Gastroesophageal sphincter (tissue), 4 donors: ENCODE measurements at regions not wholly inside any gene's neighbourhood (a gene's known extent, or its start where the extent isn't known, plus 50 kb on each side); places are given as distances from the start of the nearest gene placed in this dataset.

Source experiments
- ATAC-seq: fragments of 150-250 bp; one replicate; pipeline ENCODE4 v1.9.1; 2016; ENCODE audit warnings: mild to moderate bottlenecking, moderate library complexity
- H3K27ac ChIP-seq, 4 donors: fragments of 200-600 bp; sonication (generic) in 3 of 4; 1 replicate in 3 of 4; 2 replicates in 1 of 4; pipeline ENCODE4 v1.5.1; 2016 to 2019
- H3K27me3 ChIP-seq: fragments of 200-600 bp; sonication (generic); one replicate; pipeline ENCODE4 v1.5.1; 2019
- H3K36me3 ChIP-seq, 2 donors: fragments of 200-600 bp; sonication (generic); one replicate each; pipeline ENCODE4 v1.5.1; 2019; ENCODE audit warnings: control low read depth in 1 of 2
- H3K4me1 ChIP-seq, 3 donors: fragments of 200-600 bp; sonication (generic); 1 replicate in 2 of 3; 2 replicates in 1 of 3; pipeline ENCODE4 v1.5.1; 2016 to 2019; ENCODE audit warnings: control low read depth in 2 of 3
- H3K4me3 ChIP-seq, 2 donors: fragments of 200-600 bp; sonication (generic); one replicate each; pipeline ENCODE4 v1.5.1; 2019; ENCODE audit warnings: mild to moderate bottlenecking in 1 of 2, moderate library complexity in 1 of 2
- H3K9me3 ChIP-seq, 3 donors: fragments of 200-600 bp; sonication (generic); one replicate each; pipeline ENCODE4 v1.5.1; 2017 to 2019; ENCODE audit warnings: control low read depth in 2 of 3
- CTCF ChIP-seq, 4 experiments: fragments of 200-600 bp in 2 of 4; fragments of 450-650 bp in 2 of 4; sonication (generic) in 1 of 4; IDR thresholded peaks; one replicate each; pipeline ENCODE4 v1.5.1; 2017 to 2019; ENCODE audit warnings: antibody characterized with exemption in 4 of 4, mild to moderate bottlenecking in 2 of 4, moderate library complexity in 2 of 4
- EP300 ChIP-seq: sonication (generic); formaldehyde crosslinking; IDR thresholded peaks from one replicate; pipeline ENCODE4 v1.6.1; 2017; ENCODE audit warnings: antibody characterized with exemption, mild to moderate bottlenecking
- POLR2A ChIP-seq, 2 donors: fragments of 450-650 bp; IDR thresholded peaks; one replicate each; pipeline ENCODE4 v1.6.1; 2017; ENCODE audit warnings: antibody characterized with exemption in 2 of 2, mild to moderate bottlenecking in 2 of 2, moderate library complexity in 1 of 2
- POLR2AphosphoS5 ChIP-seq: sonication (generic); formaldehyde crosslinking; IDR thresholded peaks from one replicate; pipeline ENCODE4 v1.6.1; 2017; ENCODE audit warnings: antibody characterized with exemption
- WGBS, 2 donors: methylation state at CpG; one replicate each; pipeline ENCODE4 v1.1.5; 2018; ENCODE audit warnings: low coverage in 1 of 2; 5-methylcytosine and 5-hydroxymethylcytosine counted together

- Histone ChIP-seq H3K4me1 (no peaks in the 10 kb centered on the region), H3K27ac (no peak overlapping the region), H3K36me3 (no peaks in the 10 kb centered on the region), H3K27me3 (no peaks in the 10 kb centered on the region), H3K4me3 (no peak overlapping the region), H3K9me3 (no peaks in the 10 kb centered on the region)
- ATAC-seq, result no peak
- TF ChIP-seq POLR2A (IDR thresholded peaks at IDR 0.05) (no peak), EP300 (no peak), POLR2AphosphoS5 (no peak), CTCF (IDR thresholded peaks at IDR 0.05) (no peak)
These were observed 422.1 kb downstream of the LRRIQ3 start for GRCh38 chr1:73775896-73776295.

- Histone ChIP-seq H3K9me3 (no peaks in the 10 kb centered on the region), H3K4me3 (no peak overlapping the region), H3K27ac (no peak overlapping the region), H3K4me1 (no peaks in the 10 kb centered on the region), H3K36me3 (no peaks in the 10 kb centered on the region), H3K27me3 (no peaks in the 10 kb centered on the region)
- TF ChIP-seq POLR2A (IDR thresholded peaks at IDR 0.05) (no peak), EP300 (no peak), POLR2AphosphoS5 (no peak), CTCF (IDR thresholded peaks at IDR 0.05) (no peak)
- no peak for ATAC-seq
- 43 to 70% methylated on average over 3 of the region's 3 CpGs for WGBS, 2 donors
These were observed 425.0 kb downstream of the LRRIQ3 start for GRCh38 chr1:73772941-73773340.

- WGBS, 2 donors, result no CpG with 5 or more reads among the region's 8 CpGs
- no peak for ATAC-seq
- Histone ChIP-seq H3K27ac (no peak overlapping the region), H3K4me1 (no peaks in the 10 kb centered on the region), H3K36me3 (no peaks in the 10 kb centered on the region), H3K9me3 (no peaks in the 10 kb centered on the region), H3K4me3 (no peak overlapping the region), H3K27me3 (no peaks in the 10 kb centered on the region)
- no peak for TF ChIP-seq POLR2A (IDR thresholded peaks at IDR 0.05)
- TF ChIP-seq CTCF (IDR thresholded peaks at IDR 0.05), result no peak
- TF ChIP-seq POLR2AphosphoS5, result no peak
- TF ChIP-seq EP300, result no peak
These were observed 426.6 kb downstream of the LRRIQ3 start for GRCh38 chr1:73771396-73771795.

- no peaks in the 10 kb centered on the region for H3K36me3 ChIP-seq
- no peak overlapping the region for H3K27ac ChIP-seq
- no peaks in the 10 kb centered on the region for H3K4me1 ChIP-seq
- H3K4me3 ChIP-seq, result no peak overlapping the region
- ATAC-seq, result no peak
- H3K27me3 ChIP-seq, result no peaks in the 10 kb centered on the region
- H3K9me3 ChIP-seq, result no peaks in the 10 kb centered on the region
- TF ChIP-seq POLR2A (IDR thresholded peaks at IDR 0.05) (no peak), EP300 (no peak)
- WGBS, 2 donors, result no CpG with 5 or more reads among the region's 10 CpGs
These were observed 427.7 kb downstream of the LRRIQ3 start for GRCh38 chr1:73770109-73770905.

GRCh38 chr1:73766786-73767348, 431.1 kb downstream of the LRRIQ3 start:
- H3K36me3 ChIP-seq, result no peaks in the 10 kb centered on the region
- ATAC-seq, result no peak
- WGBS, 2 donors, result 57 to 66% methylated on average over 3 of the region's 3 CpGs

More at GRCh38 chr1:73766786-73767348, 431.1 kb downstream of the LRRIQ3 start:
- H3K27ac ChIP-seq, result no peak overlapping the region
- no peak for TF ChIP-seq POLR2A (IDR thresholded peaks at IDR 0.05)
- no peak for TF ChIP-seq POLR2AphosphoS5
- TF ChIP-seq EP300, result no peak
- no peak for TF ChIP-seq CTCF (IDR thresholded peaks at IDR 0.05)
- H3K4me3 ChIP-seq, result no peak overlapping the region
- no peaks in the 10 kb centered on the region for H3K27me3 ChIP-seq
- no peaks in the 10 kb centered on the region for H3K4me1 ChIP-seq
- no peaks in the 10 kb centered on the region for H3K9me3 ChIP-seq
